HG03159 (cell line): ENCODE measurements at regions not wholly inside any gene's neighbourhood (a gene's known extent, or its start where the extent isn't known, plus 50 kb on each side); places are given as distances from the start of the nearest gene placed in this dataset.

Experiments
- ATAC-seq: cut with Tn5 transposase; IDR thresholded peaks from one replicate; pipeline ENCODE4 v1.9.1; 2021; ENCODE audit warnings: mild to moderate bottlenecking, moderate library complexity; ENCODE audit not compliant: unreplicated experiment

DNA sequence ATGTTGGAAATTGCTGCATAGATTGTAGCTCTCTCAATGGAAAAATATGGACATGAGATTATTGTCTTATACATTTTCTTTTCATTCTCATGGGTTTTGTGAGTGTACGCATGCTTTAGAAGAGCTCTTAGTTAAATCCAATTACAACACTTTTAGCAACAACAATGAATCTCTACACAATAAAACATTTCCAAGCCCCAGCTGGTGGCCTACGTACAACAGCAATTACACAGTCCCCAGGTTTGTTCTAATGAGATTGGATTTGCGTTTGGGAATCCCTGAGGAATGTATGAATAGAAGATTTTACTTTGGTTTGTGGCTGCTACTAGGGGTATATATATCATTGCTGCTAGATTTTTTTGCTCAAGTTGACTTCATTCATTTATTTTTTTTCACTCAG is 98.6 kb downstream of the FHDC1 start:
- ATAC-seq: no peak

DNA sequence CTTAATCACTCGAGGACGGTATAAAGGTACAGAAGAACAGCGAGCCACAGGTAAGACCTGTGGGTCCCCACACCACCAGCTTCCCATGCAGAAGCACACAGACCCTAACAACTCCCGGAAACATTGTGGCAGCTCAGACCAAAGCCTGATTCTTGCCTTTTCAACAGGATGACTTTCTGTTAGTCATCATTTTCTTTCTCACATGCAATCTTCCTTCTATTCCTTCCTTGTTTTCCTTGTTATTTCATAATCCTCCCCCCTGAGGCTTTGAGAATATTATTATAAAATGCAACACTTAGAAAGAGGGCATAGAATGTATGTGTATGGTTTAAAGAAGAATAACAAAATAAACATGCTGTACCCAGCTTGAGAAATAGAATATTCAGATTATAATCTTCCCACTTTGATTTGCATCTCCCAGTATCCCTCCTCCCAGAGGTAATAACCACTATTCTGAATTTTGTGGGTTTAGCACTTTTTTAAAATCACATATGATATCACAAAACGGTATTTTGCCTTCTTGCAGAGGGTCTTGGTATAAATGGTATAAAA is 100.9 kb downstream of the FHDC1 start:
- no peak for ATAC-seq

DNA sequence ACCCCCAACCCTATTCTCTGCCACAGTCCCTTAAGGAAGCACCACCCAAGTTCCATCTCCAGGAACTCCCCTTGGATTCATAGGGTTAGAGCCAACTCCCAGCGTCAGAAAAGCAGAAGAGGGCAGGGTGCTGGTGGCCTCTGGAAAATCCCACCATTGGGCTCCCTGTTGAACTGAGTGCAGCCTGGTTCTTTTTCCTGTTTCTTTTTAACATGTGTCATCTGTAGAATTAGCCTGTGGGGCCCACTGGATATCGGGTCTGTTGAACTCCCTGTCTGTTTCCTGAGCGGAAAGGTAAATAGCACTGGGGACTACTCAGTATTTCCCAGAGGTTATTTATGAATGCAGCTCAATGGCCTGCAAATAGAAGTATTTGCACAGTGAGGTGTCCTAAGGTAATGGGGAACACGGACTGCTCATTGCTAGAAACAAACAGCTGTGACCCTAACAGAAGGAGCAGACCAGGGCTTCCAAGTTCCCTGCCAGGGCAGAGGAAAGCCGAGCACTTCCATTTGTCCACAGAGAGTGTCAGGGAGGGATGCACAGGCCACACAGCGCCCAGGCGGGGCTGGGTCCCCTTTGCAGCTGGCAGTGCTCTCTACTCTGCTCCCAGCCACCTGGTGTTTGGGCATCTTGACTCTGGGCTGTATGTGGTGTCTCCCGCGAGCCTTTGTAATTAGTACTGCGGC is 102.6 kb downstream of the FHDC1 start:
- ATAC-seq: no peak

DNA sequence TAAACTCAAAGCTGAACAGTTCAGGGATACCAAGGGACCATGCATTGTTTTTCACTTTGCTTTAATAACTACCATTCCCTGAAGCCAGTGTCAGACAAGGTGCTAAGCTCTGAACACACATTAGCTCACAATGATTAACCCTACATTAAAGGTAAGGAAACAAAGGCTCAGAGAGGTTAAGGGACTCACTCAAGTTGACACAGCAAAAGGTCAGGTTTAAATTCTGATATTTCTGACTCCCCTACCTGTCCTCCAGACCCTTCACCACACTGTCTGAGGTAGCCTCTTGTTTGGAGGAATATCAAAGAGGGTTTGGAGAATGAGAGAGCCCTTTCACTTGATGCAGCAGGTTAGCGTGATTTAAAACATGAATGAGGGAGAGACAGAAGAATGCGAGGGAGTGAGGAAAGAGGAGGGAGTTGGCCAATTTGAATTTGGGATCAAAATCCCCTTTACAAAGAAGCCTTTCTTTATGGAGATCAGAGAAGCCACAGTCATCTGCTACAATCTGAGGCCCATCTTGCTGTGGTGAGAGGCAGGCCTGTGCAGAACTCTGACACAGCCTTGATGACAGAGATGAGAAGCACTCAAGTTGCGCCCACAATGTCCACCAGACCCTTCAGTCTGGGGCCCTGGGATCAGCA is 103.5 kb downstream of the FHDC1 start:
- ATAC-seq: no peak

DNA sequence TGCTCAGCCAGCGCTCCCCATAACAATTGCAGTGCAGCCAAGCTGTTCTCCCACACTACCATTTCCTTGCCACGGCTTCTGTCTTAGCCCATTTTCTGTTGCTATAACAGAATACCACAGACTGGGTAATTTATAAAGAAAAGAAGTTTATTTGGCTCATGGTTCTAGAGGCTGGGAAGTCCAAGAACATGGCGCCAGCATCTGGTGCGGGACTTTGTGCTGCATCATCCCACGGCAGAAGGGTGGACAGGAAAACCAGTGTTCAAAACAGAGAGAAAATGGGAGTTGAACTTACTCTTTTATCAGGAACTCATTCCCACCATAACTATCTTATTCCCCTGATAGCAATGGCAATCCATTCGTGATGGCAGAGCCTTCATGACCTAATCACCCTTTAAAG is 104.6 kb downstream of the FHDC1 start:
- no peak for ATAC-seq

DNA sequence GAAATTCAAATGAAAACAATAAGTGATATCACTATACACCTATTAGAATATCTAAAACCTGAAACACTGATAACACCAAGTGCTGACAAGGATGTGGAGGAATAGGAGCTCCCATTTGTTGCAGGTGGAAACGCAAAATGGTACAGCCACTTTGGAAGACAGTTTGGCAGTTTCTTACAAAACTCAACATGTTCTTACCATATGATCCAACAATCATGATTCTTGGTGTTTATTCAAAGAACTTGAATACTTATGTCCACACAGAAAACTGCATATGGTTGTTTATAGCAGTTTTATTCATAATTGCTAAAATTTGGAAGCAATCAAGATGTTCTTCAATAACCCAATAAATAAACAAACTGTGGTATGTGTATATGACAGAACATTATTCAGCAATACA is 107.9 kb downstream of the FHDC1 start:
- no peak for ATAC-seq

DNA sequence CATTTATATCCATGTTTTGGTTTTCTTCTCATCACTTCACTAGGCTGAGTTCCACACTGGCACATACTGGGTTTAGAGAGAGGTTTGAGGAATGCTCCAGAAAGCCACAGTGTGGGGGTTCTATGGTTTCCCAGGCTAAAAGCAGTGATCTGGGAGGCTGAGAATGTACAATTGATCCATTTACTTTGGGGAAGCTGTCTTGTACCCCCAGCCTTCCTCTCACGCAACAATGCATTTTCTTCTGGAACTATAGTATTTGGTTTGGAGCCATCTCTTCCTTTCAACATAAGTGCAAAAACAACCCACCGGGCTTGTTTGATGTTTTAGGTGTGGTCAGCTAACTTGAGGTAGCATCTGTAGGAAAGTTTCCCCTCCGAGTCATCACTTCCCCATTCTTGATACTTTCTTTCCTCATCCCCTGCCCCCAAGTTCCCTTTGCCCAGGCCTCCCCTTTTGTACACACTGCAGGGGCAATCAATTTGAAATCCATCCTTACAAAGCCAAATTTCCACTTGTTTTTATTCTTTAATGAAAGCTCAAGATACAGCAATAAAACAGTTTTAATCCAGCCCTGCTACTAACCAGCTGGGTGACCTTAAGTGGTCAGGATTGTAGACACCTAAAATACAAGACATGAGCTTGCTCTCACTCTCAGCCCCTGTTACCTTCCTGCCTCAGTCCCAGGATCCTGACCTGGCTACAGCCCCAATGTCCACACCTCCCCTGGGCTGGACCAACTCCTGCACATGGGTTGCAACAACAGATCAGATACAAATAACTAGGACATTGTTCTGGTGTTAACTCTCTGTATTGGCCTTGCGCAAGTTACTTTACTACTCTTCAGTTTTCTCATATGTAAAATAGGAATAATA is 109.2 kb downstream of the FHDC1 start:
- ATAC-seq: no peak

DNA sequence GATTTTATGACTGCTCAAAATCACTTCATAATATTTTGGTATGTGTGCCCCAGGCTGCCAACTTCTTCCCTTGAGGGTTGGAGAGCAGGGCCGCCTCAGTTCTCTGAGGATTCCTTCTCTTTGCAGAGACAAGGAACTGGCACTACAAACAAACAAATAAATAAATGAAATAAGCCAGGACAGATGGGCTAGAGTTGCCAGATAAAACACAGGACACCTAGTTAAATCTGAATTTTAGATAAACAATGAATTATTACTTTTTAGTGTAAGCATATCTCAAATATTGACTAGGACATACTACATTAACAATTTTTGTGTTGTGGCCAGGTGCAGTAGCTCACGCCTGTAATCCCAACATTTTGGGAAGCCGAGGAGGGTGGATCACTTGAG is 122.5 kb downstream of the FHDC1 start:
- no peak for ATAC-seq

DNA sequence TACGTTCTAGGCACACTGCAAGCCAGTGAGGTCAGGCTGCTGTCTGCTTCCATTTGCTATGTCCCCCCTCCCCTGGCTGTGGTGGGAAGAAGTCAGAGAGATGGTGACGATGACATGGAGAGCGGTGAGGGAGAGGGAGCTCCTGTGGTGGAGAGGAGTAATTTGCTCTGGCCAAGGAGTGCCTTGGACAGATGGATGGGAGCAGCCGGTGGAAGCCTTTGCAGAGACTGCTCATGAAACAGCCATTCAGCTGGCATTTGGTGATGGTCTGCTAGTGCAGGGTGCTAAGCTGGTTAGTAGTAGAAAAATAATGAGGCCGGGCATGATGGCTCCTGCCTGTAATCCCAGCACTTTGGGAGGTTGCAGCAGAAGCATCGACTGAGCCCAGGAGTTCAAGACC is 124.1 kb downstream of the FHDC1 start:
- no peak for ATAC-seq

DNA sequence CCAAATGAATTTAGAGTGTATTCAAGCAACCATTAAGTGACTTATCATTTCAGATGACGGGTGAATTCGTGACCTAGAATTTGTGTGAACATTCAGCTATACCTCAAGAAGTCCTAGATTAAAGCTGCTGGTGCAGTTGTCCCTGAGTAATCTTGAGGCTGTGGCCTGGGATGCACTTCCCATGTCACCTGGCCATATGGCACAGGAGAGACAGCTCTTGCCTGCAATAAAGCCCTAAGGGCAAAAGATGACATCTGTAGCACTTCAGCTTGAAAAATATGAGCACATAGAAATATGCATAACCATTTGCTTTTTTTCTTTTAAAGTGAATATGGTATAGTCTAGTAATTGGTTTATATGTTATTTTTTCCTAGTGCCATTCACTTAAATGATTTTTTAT is 125.8 kb downstream of the FHDC1 start:
- no peak for ATAC-seq

DNA sequence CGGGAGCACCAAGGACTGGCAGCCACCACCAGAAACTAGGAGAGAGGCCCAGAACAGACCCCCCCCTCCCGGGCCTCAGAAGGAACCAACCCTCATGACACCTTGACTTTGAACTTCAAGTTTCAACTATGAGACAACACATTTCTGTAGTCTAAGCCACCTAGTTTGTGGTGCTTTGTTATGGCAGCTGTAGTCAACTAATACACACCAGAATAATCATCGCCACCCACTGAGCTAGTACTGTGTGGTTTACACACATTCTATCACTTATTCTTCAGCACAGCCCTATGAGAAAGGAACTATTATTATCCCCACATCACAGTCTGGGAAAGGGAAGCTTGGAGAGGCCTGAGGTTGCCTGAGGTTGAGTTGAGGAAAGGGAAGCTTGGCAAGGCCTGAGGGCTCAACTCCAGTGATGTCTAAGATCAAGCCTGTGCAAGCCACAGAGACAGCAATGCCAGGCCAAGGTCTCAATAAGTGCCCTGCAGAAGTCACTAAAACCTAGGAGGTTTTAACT is 126.6 kb downstream of the FHDC1 start:
- no peak for ATAC-seq

DNA sequence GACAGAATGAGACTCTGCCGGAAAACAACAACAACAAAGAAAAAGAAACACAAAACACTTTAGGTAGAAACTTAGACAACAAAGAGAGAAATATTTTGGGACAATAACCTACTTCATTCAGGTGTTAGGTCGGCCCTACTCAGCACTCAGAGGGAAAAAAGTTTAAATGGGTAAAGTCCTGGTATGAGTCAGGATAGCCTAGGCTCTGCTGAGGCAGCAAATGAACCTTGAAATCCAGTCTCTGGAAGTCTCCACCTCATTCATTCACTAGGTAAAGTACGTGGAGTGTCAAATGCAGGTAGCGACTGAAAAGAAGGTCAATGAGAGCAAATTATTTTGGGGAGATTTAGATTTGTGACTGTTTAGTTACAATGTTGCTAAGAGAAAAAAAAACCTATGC is 127.4 kb downstream of the FHDC1 start:
- ATAC-seq: no peak

DNA sequence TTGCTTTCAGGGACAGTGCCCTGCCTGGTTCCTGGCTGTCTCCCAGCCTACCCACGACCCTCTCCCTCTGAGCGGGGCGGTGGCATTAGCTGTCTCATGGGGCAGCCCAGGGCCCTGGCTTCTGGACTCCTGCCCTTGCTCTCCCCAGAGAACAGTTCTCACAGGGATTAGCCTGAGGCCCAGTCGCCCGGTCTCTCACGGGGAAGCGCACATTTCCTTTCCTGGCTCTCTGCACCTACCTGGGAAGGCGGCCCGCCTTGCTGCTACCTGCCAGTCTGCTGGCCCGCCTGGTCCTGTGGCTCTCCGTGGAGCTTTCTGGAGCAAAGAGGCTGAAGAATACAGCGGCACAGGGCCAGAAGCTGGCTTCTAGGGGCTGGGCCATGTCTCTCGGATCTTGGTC is 128.4 kb downstream of the FHDC1 start:
- ATAC-seq: no peak

DNA sequence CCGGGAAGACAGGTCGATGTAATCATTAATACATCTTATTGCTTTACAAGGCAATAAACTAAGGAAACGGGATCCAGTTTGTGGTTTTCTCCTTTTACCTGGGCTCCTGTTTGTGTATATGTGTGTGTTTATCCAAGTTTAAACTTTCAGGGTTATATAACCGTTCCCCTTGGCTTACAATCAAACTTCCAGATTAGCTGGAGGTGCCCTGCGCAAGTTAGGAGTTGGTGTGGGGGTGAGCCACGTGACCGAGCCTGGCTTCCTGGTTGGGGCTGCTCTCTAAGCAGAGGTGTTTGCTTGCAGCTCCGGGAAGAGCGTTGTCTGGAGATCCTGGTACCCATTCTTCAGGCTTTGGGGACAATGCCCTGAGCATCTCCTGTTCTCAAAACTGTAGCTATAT is 129.2 kb downstream of the FHDC1 start:
- no peak for ATAC-seq

DNA sequence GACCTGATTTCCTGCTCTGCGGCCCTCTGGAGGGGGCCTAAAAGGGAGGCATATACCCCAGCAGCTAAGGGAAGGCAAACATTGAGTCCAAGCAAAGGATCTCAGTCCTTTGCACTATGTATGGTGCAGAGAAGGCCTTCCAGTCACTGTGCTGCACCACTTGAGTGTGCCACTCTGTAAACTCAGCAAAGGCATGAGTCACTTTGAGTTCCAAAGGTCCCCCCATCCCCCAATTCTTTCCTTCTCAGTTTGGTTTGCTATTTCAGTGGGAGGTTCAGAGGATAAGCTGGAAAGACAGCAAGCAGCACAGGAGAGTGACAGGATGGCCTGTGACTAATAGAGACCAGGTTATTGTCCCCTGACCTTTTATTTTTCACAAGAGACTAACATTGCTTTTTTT is 131.3 kb downstream of the FHDC1 start:
- no peak for ATAC-seq

DNA sequence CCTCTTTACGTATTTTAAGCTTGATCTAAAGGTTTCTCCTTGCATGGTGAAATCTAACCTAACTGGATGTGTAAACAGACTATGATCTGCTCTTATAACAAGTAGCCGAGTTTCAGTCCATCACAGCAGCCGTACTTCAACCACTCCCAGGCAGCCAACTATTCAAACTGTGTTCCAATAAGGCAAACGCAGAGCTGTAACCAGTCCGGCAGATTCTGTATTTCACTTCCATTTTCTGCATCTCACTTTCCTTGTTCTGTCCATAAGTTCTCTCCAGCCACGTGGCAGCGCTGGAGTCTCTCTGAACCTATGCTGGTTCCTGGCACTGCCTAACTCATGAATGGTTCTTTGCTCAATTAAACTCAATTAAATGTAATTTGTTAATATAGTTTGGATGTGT is 132.6 kb downstream of the FHDC1 start:
- ATAC-seq: no peak

DNA sequence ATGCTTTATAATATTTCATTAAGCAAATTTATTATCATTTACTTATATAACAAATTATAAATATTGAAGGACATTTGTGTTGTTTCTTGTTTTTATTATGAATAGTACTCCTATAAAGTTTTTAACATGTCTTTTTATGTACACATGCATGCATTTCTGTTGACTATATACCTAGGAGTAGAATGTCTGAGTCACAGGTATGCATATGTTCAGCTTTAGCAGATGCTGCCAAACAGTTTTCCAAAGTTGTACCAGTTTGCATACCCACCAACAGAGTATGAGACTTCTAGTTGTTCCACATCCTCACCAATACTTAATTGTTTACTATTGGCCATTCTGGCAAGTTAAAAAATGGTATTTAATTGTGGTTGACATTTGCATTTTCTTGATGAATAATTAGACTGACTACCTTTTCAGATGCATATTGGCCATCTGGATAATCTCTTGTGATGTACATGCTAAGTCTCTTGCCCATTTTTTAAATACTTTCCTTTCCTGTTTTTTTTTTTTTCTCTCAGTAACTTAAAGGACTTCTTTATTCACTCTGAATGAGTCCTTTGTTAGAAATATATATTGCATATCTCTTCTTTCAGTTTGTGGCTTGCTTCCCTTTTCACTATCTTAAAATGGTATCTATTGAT is 132.2 kb upstream of the TRIM2 start:
- ATAC-seq: no peak

DNA sequence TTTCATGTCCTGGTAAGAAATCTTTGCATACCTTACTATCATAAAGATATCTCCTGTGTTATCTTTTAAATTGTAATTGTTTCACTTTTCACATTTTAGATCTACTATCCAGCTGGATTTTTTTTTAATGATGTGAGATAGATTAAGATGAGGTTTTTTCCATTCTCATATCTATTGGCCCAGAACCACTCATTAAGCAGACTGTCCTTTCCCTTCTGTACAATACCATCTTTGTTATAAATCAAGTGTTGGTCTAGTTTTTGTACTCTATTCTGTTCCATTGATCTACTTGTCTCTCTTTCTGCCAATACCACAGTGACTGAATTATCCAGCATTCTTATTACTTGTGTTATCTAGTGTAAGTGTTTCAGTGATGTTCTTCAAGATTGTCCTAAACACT is 131.6 kb upstream of the TRIM2 start:
- ATAC-seq: no peak

DNA sequence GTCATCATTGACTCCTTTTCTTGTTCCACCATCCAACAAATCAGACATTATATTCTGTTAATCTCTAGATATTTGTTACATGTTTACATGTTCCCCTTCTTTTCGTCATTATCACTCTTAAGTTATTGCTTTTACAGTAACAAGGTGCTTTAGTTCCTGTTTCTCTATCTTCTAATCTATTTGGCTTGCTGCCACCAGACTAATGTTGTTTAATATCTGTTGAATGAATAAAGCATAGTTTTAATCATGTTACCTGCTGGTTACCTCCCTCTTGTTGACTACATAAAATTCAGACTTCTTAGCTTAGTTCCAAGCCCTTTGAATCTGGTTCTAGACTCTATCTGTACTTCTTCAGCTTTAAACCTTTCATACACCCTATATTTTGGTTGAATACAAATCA is 129.8 kb upstream of the TRIM2 start:
- no peak for ATAC-seq

DNA sequence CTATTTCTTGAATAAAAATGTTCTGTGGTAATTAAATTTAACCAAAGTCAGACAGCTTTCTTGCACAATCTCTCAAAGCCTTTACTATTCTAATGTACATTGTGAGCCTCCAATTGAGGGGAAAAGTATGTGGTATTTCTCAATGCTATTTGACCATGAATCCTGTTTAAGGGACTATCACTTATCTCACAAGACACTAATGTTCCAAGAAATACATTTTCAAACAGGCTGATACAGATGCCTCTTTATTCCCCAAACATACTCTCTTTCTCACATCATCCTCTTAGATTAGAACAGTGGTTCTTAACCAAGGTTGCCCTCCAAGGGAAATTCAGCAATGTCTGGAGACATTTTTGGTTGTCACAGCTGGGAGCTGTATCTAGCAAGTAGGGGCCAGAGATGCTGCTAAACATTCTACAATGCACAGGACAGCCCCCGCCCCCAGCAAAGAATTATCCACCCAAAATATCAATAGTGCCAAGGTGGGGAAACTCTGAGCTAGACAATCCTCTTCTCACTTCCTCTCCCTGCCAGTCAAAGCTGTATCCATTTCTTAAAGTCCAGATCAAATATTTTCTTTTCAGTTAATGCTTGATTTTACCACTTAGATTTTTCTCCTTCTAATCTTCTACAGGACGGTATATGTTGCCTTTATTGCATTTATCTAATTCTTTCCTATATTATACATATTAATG is 129.2 kb upstream of the TRIM2 start:
- no peak for ATAC-seq
